ENCODE measurements at regions not wholly inside any gene's neighbourhood (a gene's known extent, or its start where the extent isn't known, plus 50 kb on each side); places are given as distances from the start of the nearest gene placed in this dataset.

DNA sequence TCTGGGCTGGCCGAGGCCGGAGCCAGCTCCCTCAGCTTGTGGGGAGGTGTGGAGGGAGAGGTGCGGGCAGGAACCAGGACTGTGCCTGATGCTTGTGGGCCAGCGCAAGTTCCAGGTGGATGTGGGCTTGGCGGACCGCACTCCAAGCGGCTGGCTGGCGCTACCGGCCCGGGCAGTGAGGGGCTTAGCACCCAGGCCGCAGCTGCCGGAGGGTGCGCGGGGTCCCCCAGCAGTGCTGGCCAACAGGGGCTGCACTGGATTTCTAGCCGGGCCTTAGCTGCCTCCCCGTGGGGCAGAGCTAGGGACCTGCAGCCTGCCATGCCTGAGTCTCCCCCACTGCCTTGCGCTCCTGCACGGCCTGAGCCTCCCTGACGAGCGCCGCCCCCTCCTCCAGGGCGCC lies 242.8 kb downstream of the CCSER2 start:
- Histone ChIP-seq H3K9me3 (peaks cover 0 to 2% (median 0%) of the 10 kb centered on the region in 4 donors), H3K27me3 (peaks cover 0 to 20% (median 0%) of the 10 kb centered on the region in 4 donors), H3K4me3 (no peak overlapping the region), H3K36me3 (no peaks in the 10 kb centered on the region), H3K4me1 (no peaks in the 10 kb centered on the region), H3K27ac (replicated peaks in 1 of 4) (no peak overlapping the region)
- WGBS: 91% methylated on average over 14 of the region's 22 CpGs
- TF ChIP-seq POLR2AphosphoS5 (IDR thresholded peaks at IDR 0.05) (no peak), EP300 (IDR thresholded peaks at IDR 0.05) (no peak), POLR2A (IDR thresholded peaks at IDR 0.05; ENCODE audit: low read depth) (no peak)
- TF ChIP-seq, protein P1, sequence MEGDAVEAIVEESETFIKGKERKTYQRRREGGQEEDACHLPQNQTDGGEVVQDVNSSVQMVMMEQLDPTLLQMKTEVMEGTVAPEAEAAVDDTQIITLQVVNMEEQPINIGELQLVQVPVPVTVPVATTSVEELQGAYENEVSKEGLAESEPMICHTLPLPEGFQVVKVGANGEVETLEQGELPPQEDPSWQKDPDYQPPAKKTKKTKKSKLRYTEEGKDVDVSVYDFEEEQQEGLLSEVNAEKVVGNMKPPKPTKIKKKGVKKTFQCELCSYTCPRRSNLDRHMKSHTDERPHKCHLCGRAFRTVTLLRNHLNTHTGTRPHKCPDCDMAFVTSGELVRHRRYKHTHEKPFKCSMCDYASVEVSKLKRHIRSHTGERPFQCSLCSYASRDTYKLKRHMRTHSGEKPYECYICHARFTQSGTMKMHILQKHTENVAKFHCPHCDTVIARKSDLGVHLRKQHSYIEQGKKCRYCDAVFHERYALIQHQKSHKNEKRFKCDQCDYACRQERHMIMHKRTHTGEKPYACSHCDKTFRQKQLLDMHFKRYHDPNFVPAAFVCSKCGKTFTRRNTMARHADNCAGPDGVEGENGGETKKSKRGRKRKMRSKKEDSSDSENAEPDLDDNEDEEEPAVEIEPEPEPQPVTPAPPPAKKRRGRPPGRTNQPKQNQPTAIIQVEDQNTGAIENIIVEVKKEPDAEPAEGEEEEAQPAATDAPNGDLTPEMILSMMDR (IDR thresholded peaks at IDR 0.05): no peak
- intact Hi-C loops (cut with DNase I): no loop called here
- DNase-seq (ENCODE audit: extremely low spot score): no peak

DNA sequence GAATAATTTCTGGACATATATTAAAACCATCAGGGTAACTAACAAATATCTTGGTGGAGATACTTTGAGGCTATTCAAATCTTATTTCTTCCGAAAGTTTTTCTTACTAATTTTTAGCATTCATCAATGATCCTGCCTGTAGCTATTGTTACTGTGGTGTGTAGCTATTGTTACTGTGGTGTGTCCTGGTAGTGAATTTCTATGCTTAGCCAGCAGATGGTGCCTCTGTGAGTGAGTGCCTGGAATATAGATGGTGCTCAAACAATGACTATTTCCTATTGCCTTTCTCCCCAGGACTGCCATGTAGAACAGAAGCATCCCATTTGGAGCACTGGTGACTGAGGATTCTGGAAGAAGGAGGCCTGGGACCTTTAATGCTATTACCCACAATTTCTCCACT lies 245.7 kb downstream of the CCSER2 start:
- WGBS: 95% methylated on average over 1 of the region's 1 CpG
- no peak for DNase-seq (ENCODE audit: extremely low spot score)
- no peak for TF ChIP-seq EP300 (IDR thresholded peaks at IDR 0.05)
- no peak for TF ChIP-seq POLR2A (IDR thresholded peaks at IDR 0.05; ENCODE audit: low read depth)
- TF ChIP-seq, protein P1 (IDR thresholded peaks at IDR 0.05): no peak
- TF ChIP-seq POLR2AphosphoS5 (IDR thresholded peaks at IDR 0.05): no peak
- Histone ChIP-seq H3K36me3 (no peaks in the 10 kb centered on the region), H3K4me1 (no peaks in the 10 kb centered on the region), H3K27me3 (peaks cover 0 to 16% (median 0%) of the 10 kb centered on the region in 4 donors), H3K9me3 (peaks cover 0 to 15% (median 0%) of the 10 kb centered on the region in 4 donors), H3K4me3 (no peak overlapping the region), H3K27ac (replicated peaks in 1 of 4) (no peak overlapping the region)
- intact Hi-C loops (cut with DNase I): no loop called here

DNA sequence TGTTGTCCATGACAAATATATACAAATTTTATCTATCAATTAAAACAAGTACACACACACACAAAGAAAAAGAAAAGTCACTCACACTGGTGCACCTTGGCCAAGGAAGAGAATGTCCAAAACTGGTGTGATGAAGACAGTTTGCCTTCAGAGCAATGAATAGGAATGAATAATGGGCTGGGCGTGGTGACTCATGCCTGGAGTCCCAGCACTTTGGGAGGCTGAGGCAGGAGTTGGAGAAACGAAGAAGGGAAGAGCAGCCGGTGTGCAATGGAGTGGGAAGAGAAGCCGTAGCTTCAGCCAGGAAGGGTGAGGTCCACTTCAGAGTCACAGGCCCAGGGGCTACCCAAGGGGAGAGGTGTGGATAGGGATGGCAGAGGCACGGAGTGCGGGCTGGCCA lies 253.6 kb downstream of the CCSER2 start:
- WGBS: 82% methylated on average over 6 of the region's 6 CpGs
- Histone ChIP-seq H3K27ac (replicated peaks in 1 of 4) (no peak overlapping the region), H3K36me3 (no peaks in the 10 kb centered on the region), H3K4me3 (no peak overlapping the region), H3K4me1 (no peaks in the 10 kb centered on the region), H3K9me3 (peaks cover 0 to 6% (median 0%) of the 10 kb centered on the region in 4 donors), H3K27me3 (peaks cover 0 to 13% (median 0%) of the 10 kb centered on the region in 4 donors)
- peak; percentile 81 for DNase-seq (ENCODE audit: extremely low spot score)
- intact Hi-C loops (cut with DNase I): no loop called here
- no peak for TF ChIP-seq EP300 (IDR thresholded peaks at IDR 0.05)

DNA sequence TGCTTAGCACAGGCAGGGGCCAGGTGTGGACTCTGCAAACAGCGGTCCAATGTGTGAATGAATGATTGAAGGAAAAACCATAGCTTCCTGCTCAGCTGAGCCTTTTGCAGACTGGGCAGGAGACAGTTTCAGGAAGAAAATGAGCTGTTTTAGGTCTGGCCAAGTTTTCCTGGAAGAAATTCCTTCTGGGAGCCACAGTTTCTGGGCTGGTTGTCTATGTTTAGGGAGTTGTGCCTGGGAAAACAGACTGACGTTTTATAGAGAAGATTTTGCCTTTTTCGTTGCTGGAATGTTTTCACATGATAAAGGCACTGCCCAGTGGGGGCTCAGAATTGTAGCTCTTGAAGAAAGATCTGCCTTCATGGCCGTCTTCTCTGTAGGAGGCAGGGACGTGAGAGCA lies 255.1 kb downstream of the CCSER2 start:
- intact Hi-C loops (cut with DNase I): no loop called here

DNA sequence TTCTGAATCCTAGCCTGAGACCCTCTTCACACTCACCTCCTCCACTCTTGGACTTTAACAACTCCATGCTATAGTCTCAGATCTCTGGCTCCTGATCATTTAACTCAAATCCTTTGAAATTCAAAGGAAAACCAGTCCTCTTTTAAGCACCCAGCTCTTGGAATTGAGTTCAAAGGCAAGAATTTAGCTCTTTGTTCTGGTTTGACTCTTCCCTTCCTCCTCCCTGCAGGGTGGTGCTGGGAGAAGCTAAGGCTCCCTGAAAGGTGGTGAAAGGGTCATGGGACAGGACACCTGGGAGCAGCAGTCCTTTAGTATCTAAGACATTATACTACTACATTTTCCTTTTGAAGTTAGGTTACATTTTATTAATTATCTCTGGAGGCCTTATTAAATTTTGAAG lies 259.4 kb downstream of the CCSER2 start:
- intact Hi-C loops (cut with DNase I): no loop called here

More for the DNA sequence above, 255.1 kb downstream of the CCSER2 start:
- no peaks in the 10 kb centered on the region for H3K4me1 ChIP-seq
- no peaks in the 10 kb centered on the region for H3K9me3 ChIP-seq
- no peak for TF ChIP-seq POLR2A (IDR thresholded peaks at IDR 0.05; ENCODE audit: low read depth)
- TF ChIP-seq, protein P1 (IDR thresholded peaks at IDR 0.05): no peak
- no peak for TF ChIP-seq EP300 (IDR thresholded peaks at IDR 0.05)
- no peak for TF ChIP-seq POLR2AphosphoS5 (IDR thresholded peaks at IDR 0.05)
- H3K4me3 ChIP-seq: no peak overlapping the region
- H3K27me3 ChIP-seq: peaks cover 0 to 13% (median 0%) of the 10 kb centered on the region in 4 donors
- no peak for DNase-seq (ENCODE audit: extremely low spot score)
- H3K36me3 ChIP-seq: no peaks in the 10 kb centered on the region
- H3K27ac ChIP-seq (replicated peaks in 1 of 4): no peak overlapping the region
- 28% methylated on average over 5 of the region's 5 CpGs for WGBS

More for the DNA sequence above, 259.4 kb downstream of the CCSER2 start:
- DNase-seq (ENCODE audit: extremely low spot score): no peak
- TF ChIP-seq POLR2AphosphoS5 (IDR thresholded peaks at IDR 0.05): no peak
- no peak for TF ChIP-seq EP300 (IDR thresholded peaks at IDR 0.05)
- TF ChIP-seq POLR2A (IDR thresholded peaks at IDR 0.05; ENCODE audit: low read depth): no peak
- TF ChIP-seq, protein P1 (IDR thresholded peaks at IDR 0.05): no peak
- Histone ChIP-seq H3K36me3 (no peaks in the 10 kb centered on the region), H3K27me3 (peaks cover 0 to 13% (median 0%) of the 10 kb centered on the region in 4 donors), H3K4me3 (no peak overlapping the region), H3K4me1 (no peaks in the 10 kb centered on the region), H3K27ac (replicated peaks in 1 of 4) (no peak overlapping the region), H3K9me3 (no peaks in the 10 kb centered on the region)
